IgD-negative memory B cell (primary cell): ENCODE measurements at regions not wholly inside any gene's neighbourhood (a gene's known extent, or its start where the extent isn't known, plus 50 kb on each side); places are given as distances from the start of the nearest gene placed in this dataset.
A peak's percentile ranks its signal among the peaks of the same experiment; 100 is the strongest.

Experiments used
- H3K27ac Mint-ChIP-seq, 3 donors: one replicate each; pipeline ENCODE4 v1.8.0; 2020 to 2022; ENCODE audit warnings: mild to moderate bottlenecking in 3 of 3, mixed read lengths in 3 of 3, moderate library complexity in 1 of 3
- H3K27me3 Mint-ChIP-seq: one replicate; pipeline ENCODE4 v1.8.0; 2021; ENCODE audit warnings: mixed read lengths
- H3K36me3 Mint-ChIP-seq: one replicate; pipeline ENCODE4 v1.8.0; 2020; ENCODE audit warnings: mild to moderate bottlenecking, mixed read lengths
- H3K4me1 Mint-ChIP-seq, 3 donors: one replicate each; pipeline ENCODE4 v1.8.0; 2020 to 2022; ENCODE audit warnings: mixed read lengths in 3 of 3, mild to moderate bottlenecking in 1 of 3
- H3K4me3 Mint-ChIP-seq, 4 donors: one replicate each; pipeline ENCODE4 v1.8.0; 2020 to 2022; ENCODE audit warnings: mild to moderate bottlenecking in 4 of 4, mixed read lengths in 4 of 4, moderate library complexity in 3 of 4
- H3K9me3 Mint-ChIP-seq, 3 donors: one replicate each; pipeline ENCODE4 v1.8.0; 2020 to 2021; ENCODE audit warnings: mixed read lengths in 3 of 3, mild to moderate bottlenecking in 1 of 3

DNA sequence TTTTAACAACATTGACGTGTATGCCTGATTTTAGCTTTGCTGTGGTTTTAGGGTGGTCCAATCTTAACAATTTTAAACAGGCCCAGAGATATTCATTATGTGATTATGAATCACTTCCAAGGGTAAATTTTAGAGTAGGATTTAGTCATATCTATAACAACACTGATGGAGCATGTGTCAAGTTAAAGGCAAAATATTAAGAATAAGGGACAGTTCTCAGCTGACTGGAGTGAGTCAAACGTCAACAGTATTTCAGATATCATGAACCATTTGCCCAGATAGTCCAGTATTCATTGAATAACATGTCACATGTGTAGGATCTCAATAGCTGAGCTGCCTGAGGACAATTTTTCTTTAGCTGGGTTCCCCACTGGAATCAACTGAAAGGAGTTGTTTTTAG is 61.3 kb upstream of the VCX2 start:
- Mint-ChIP-seq H3K4me3 (no peak overlapping the region), H3K4me1 (no peaks in the 10 kb centered on the region), H3K27ac (no peak overlapping the region), H3K36me3 (peaks cover 3% of the 10 kb centered on the region), H3K9me3 (peaks cover under 1 to 2% (median 1%) of the 10 kb centered on the region in 3 donors), H3K27me3 (no peaks in the 10 kb centered on the region)

DNA sequence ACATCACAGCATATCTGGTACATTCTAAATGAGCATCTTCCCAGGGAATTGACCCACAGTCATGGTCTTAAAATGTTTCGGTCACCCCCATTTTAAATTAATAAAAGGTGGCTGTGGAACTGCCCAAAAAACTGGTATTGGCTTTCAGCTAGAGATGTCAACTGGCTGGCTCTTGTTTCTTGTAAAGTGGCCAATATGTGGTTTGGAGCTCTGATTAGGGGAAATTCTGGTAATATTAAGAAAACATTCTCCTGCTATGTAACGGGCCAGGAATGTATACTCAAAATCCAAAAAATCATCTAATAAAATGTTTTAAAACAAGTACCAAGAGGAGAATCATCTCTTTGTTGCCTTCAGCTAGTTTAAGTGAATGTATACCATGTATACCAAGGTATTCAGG is 62.0 kb upstream of the VCX2 start:
- H3K4me3 Mint-ChIP-seq = no peak overlapping the region
- peaks cover 3% of the 10 kb centered on the region for H3K36me3 Mint-ChIP-seq
- no peak overlapping the region for H3K27ac Mint-ChIP-seq
- no peaks in the 10 kb centered on the region for H3K4me1 Mint-ChIP-seq
- peaks cover 0 to 2% (median 1%) of the 10 kb centered on the region in 3 donors for H3K9me3 Mint-ChIP-seq
- H3K27me3 Mint-ChIP-seq = no peaks in the 10 kb centered on the region

- Mint-ChIP-seq H3K36me3 (no peaks in the 10 kb centered on the region), H3K4me1 (no peaks in the 10 kb centered on the region), H3K4me3 (no peak overlapping the region), H3K9me3 (peaks cover 0 to 1% (median 0%) of the 10 kb centered on the region in 3 donors), H3K27me3 (no peaks in the 10 kb centered on the region), H3K27ac (no peak overlapping the region)
These were observed 64.0 kb upstream of the VCX2 start for GRCh38 chrX:8235026-8235425.

- Mint-ChIP-seq H3K27ac (no peak overlapping the region), H3K36me3 (no peaks in the 10 kb centered on the region), H3K4me3 (no peak overlapping the region), H3K4me1 (no peaks in the 10 kb centered on the region), H3K27me3 (no peaks in the 10 kb centered on the region), H3K9me3 (no peaks in the 10 kb centered on the region)
These were observed 66.7 kb upstream of the VCX2 start for GRCh38 chrX:8237718-8238117.

GRCh38 chrX:8242431-8243020 is 71.5 kb upstream of the VCX2 start:
- no peaks in the 10 kb centered on the region for H3K36me3 Mint-ChIP-seq

GRCh38 chrX:8244301-8244700 is 73.2 kb upstream of the VCX2 start:
- no peaks in the 10 kb centered on the region for H3K36me3 Mint-ChIP-seq
- no peaks in the 10 kb centered on the region for H3K27me3 Mint-ChIP-seq
- H3K4me3 Mint-ChIP-seq = no peak overlapping the region
- no peaks in the 10 kb centered on the region for H3K4me1 Mint-ChIP-seq
- H3K9me3 Mint-ChIP-seq = peaks cover 0 to 5% (median 0%) of the 10 kb centered on the region in 3 donors
- H3K27ac Mint-ChIP-seq = no peak overlapping the region

More at GRCh38 chrX:8242431-8243020, 71.5 kb upstream of the VCX2 start:
- H3K27ac Mint-ChIP-seq = no peak overlapping the region
- no peaks in the 10 kb centered on the region for H3K4me1 Mint-ChIP-seq
- H3K4me3 Mint-ChIP-seq = no peak overlapping the region
- H3K9me3 Mint-ChIP-seq = no peaks in the 10 kb centered on the region
- H3K27me3 Mint-ChIP-seq = no peaks in the 10 kb centered on the region

DNA sequence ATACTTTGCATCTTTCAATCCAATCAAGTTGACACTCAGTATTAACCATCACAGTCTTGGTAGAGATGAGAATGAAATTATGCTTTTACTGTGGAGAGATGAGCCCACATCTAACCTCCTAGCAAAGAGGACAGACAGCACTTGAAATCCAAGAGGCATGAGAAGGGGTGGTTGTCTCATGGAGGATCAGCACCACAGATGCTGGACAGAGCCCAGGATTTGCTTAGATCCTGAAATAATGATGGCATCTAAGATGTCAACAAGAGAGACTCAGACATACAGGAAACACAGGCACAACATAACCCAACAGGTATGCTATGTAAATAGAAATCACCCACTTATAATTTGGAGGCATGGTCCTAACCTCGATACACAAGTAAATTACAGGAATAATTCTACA is 74.3 kb upstream of the VCX2 start:
- Mint-ChIP-seq H3K27me3 (no peaks in the 10 kb centered on the region), H3K9me3 (peaks cover 0 to 5% (median 0%) of the 10 kb centered on the region in 3 donors), H3K36me3 (no peaks in the 10 kb centered on the region), H3K4me3 (no peak overlapping the region), H3K4me1 (no peaks in the 10 kb centered on the region), H3K27ac (peak overlapping the region in 1 of 3 donors; percentile 24)

GRCh38 chrX:8253096-8253495 is 82.0 kb upstream of the VCX2 start:
- H3K9me3 Mint-ChIP-seq = peaks cover 0 to 4% (median 2%) of the 10 kb centered on the region in 3 donors
- no peaks in the 10 kb centered on the region for H3K36me3 Mint-ChIP-seq
- H3K27me3 Mint-ChIP-seq = no peaks in the 10 kb centered on the region
- H3K4me1 Mint-ChIP-seq = no peaks in the 10 kb centered on the region
- no peak overlapping the region for H3K27ac Mint-ChIP-seq
- H3K4me3 Mint-ChIP-seq = no peak overlapping the region

DNA sequence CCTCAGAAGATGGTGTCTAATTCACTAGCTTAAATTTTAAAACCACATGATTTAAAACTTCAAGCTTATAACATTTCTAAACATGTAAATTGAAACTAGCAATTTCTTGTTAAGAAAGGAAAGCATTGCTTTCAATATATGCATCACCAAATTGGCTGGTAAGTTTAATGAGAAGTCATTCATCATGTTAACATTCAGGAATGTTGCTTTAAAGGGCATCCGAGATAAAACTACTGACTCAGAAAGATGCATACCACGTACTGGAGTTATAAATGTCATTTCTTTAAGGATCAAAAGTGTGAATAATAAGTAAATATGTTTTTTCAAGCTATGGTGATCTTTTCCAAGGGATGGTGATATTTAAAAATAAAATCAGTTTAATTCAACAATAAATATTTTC is 83.3 kb upstream of the VCX2 start:
- peaks cover 0 to 4% (median 0%) of the 10 kb centered on the region in 3 donors for H3K9me3 Mint-ChIP-seq
- H3K4me3 Mint-ChIP-seq = no peak overlapping the region
- no peak overlapping the region for H3K27ac Mint-ChIP-seq
- H3K27me3 Mint-ChIP-seq = no peaks in the 10 kb centered on the region
- H3K36me3 Mint-ChIP-seq = no peaks in the 10 kb centered on the region
- H3K4me1 Mint-ChIP-seq = no peaks in the 10 kb centered on the region

DNA sequence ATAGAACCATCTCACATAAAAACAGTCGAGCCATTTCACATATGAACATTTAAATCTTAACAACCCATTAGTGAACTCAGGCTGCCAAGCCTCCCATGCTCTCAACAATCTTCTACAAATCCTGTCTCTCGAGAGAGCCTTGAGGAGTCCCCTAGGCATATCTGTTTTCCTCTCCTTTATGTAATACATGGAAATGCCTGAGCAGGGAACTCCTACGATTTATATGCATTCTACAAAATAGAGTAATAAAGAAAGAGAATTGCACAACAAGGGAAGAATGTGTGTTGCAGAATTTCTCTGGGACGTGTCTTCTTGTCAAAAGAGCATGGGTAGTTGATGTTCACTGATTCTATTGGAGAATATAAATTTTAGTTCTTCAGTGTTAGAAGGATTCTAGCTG is 101.8 kb upstream of the VCX2 start:
- Mint-ChIP-seq H3K27me3 (no peaks in the 10 kb centered on the region), H3K4me1 (no peaks in the 10 kb centered on the region), H3K36me3 (no peaks in the 10 kb centered on the region), H3K4me3 (no peak overlapping the region), H3K27ac (no peak overlapping the region), H3K9me3 (peaks cover 2 to 22% (median 2%) of the 10 kb centered on the region in 3 donors)

GRCh38 chrX:8273451-8273895 is 102.4 kb upstream of the VCX2 start:
- H3K36me3 Mint-ChIP-seq = no peaks in the 10 kb centered on the region
- no peak overlapping the region for H3K4me3 Mint-ChIP-seq
- no peaks in the 10 kb centered on the region for H3K4me1 Mint-ChIP-seq
- no peak overlapping the region for H3K27ac Mint-ChIP-seq
- H3K9me3 Mint-ChIP-seq = peaks cover 3 to 17% (median 3%) of the 10 kb centered on the region in 3 donors
- H3K27me3 Mint-ChIP-seq = no peaks in the 10 kb centered on the region

- Mint-ChIP-seq H3K9me3 (peaks cover 6 to 17% (median 6%) of the 10 kb centered on the region in 3 donors), H3K4me3 (no peak overlapping the region), H3K27ac (no peak overlapping the region), H3K36me3 (no peaks in the 10 kb centered on the region), H3K4me1 (no peaks in the 10 kb centered on the region), H3K27me3 (no peaks in the 10 kb centered on the region)
These were observed 103.1 kb upstream of the VCX2 start for GRCh38 chrX:8274170-8274569.

DNA sequence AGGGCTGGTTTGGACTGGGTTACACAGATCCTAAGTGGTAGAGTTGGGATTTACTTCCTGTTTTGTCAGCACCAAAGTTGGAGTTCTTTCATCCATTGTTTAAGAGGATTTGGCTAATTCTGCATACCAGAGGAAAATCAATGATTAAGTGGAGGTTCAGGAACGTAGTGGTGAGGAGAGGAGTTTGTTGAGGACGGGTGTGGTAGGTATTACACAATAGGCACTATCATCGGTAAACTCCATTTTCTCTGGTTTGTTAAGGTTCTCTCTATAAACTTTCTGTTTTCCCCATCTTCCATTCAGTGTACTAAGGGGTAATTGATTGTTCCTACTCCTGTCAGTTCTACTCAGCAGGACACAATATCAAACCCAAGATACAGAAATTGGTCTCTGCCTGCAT is 107.5 kb upstream of the VCX2 start:
- no peaks in the 10 kb centered on the region for H3K36me3 Mint-ChIP-seq
- no peak overlapping the region for H3K27ac Mint-ChIP-seq
- H3K9me3 Mint-ChIP-seq = peaks cover 3 to 17% (median 8%) of the 10 kb centered on the region in 3 donors
- no peaks in the 10 kb centered on the region for H3K27me3 Mint-ChIP-seq
- H3K4me1 Mint-ChIP-seq = no peaks in the 10 kb centered on the region
- no peak overlapping the region for H3K4me3 Mint-ChIP-seq

DNA sequence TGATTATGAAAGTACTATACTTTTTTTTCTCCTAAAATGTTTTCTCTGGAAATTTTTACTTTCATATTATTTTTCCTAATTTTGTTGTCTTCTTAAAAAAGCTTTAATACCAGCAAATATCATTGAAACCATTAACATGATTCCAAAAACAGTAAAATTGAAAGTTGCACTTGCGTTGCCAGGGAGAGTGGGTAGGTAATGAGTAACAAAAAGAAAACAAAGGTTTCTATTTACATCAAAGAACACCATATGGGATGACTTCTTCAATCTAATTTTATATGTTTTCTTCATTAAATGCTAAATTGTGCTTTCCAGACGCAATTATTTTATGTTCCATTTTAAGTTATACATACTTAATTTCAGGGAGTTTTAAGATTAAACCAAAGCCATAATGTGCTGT is 108.3 kb upstream of the VCX2 start:
- Mint-ChIP-seq H3K27ac (no peak overlapping the region), H3K4me1 (no peaks in the 10 kb centered on the region), H3K36me3 (no peaks in the 10 kb centered on the region), H3K9me3 (peaks cover 3 to 17% (median 8%) of the 10 kb centered on the region in 3 donors), H3K4me3 (no peak overlapping the region), H3K27me3 (no peaks in the 10 kb centered on the region)

DNA sequence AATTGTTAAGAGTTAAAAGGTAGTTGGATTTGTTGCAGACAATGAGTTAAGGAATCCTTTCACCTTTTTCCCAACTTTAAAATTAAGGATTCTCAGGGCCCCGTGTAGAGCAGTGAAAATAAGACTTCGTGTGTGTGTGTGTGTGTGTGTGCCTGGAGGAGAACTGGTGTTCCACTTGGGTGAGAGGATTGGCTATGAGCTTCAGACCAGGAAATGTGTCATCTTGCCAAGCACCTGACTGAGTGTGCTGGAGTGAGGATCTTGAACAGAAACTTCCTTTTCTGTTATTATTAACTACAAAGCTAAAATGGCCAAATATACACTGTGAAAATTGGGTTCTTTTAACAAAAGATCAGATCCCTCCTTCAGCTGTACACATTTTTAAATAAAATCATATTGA is 113.1 kb upstream of the VCX2 start:
- no peak overlapping the region for H3K4me3 Mint-ChIP-seq
- no peaks in the 10 kb centered on the region for H3K4me1 Mint-ChIP-seq
- H3K9me3 Mint-ChIP-seq = peaks cover 0 to 5% (median 0%) of the 10 kb centered on the region in 3 donors
- no peak overlapping the region for H3K27ac Mint-ChIP-seq
- no peaks in the 10 kb centered on the region for H3K27me3 Mint-ChIP-seq
- H3K36me3 Mint-ChIP-seq = no peaks in the 10 kb centered on the region

- peaks cover 4 to 7% (median 5%) of the 10 kb centered on the region in 3 donors for H3K9me3 Mint-ChIP-seq
- no peak overlapping the region for H3K27ac Mint-ChIP-seq
- no peaks in the 10 kb centered on the region for H3K4me1 Mint-ChIP-seq
- no peaks in the 10 kb centered on the region for H3K36me3 Mint-ChIP-seq
- H3K4me3 Mint-ChIP-seq = no peak overlapping the region
- H3K27me3 Mint-ChIP-seq = no peaks in the 10 kb centered on the region
These were observed 117.5 kb upstream of the VCX2 start for GRCh38 chrX:8288590-8288989.
